IMR-90 (cell line): ENCODE measurements at regions not wholly inside any gene's neighbourhood (a gene's known extent, or its start where the extent isn't known, plus 50 kb on each side); places are given as distances from the start of the nearest gene placed in this dataset.

ENCODE experiments used
- CHD1 ChIP-seq: IDR thresholded peaks from 2 replicates; pipeline ENCODE4 v1.6.1; 2012; ENCODE audit warnings: low read depth, low read length, improper control_type of control experiment
- CTCF ChIP-seq: conservative IDR thresholded peaks from 2 replicates; pipeline ENCODE4 v1.5.1; 2012; ENCODE audit warnings: mild to moderate bottlenecking, low read depth, low read length, improper control_type of control experiment
- ELK1 ChIP-seq: fragments of 150-350 bp; IDR thresholded peaks from 2 replicates; pipeline ENCODE4 v1.6.1; 2016; ENCODE audit warnings: low read depth, mild to moderate bottlenecking, low read length, moderate library complexity, borderline replicate concordance
- MAFK ChIP-seq: IDR thresholded peaks from 2 replicates; pipeline ENCODE4 v1.6.1; 2012; ENCODE audit warnings: low read depth, low read length, improper control_type of control experiment
- RFX5 ChIP-seq: IDR thresholded peaks from 2 replicates; pipeline ENCODE4 v1.8.0; 2012; ENCODE audit warnings: low read depth, mild to moderate bottlenecking, low read length, moderate library complexity
- SMC3 ChIP-seq: fragments of 150-350 bp; IDR thresholded peaks from 2 replicates; pipeline ENCODE4 v1.6.1; 2016; ENCODE audit warnings: low read depth, mild to moderate bottlenecking, antibody characterized with exemption, low read length, moderate library complexity

- TF ChIP-seq CTCF (no peak), RFX5 (no peak), ELK1 (no peak), CHD1 (no peak), SMC3 (no peak), MAFK (no peak)
These were observed 399.4 kb upstream of the C16orf82 start for GRCh38 chr16:26667307-26667706.
